ENCODE measurements at regions not wholly inside any gene's neighbourhood (a gene's known extent, or its start where the extent isn't known, plus 50 kb on each side); places are given as distances from the start of the nearest gene placed in this dataset.
"Not testable (repeated sequence)": the region's sequence is repeated elsewhere in the genome, so short reads cannot be mapped to it uniquely, and the experiment has no call there.

DNA sequence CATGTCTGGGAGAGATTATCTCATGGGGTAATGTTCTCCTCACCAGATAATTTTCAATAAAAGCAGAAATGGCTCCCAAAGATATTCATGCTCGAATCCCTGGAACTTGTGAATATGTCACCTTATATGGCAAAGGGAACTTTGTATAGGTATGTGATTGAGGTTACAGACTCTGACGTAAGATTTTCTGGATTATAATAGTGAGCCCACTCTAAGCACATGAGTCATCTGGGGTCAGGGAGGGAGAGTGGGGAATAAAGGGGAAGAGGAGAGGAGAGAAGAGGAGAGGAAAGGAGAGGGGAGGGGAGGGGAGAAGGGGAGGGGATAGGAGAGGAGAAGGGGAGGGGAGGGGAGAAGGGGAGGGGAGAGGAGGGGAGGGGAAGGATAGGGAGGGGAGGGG is 1193.9 kb downstream of the PLA2G4A start:
- H3K27me3 Mint-ChIP-seq (ENCODE audit: low read depth) = no peaks in the 10 kb centered on the region
- TF ChIP-seq, protein P1, sequence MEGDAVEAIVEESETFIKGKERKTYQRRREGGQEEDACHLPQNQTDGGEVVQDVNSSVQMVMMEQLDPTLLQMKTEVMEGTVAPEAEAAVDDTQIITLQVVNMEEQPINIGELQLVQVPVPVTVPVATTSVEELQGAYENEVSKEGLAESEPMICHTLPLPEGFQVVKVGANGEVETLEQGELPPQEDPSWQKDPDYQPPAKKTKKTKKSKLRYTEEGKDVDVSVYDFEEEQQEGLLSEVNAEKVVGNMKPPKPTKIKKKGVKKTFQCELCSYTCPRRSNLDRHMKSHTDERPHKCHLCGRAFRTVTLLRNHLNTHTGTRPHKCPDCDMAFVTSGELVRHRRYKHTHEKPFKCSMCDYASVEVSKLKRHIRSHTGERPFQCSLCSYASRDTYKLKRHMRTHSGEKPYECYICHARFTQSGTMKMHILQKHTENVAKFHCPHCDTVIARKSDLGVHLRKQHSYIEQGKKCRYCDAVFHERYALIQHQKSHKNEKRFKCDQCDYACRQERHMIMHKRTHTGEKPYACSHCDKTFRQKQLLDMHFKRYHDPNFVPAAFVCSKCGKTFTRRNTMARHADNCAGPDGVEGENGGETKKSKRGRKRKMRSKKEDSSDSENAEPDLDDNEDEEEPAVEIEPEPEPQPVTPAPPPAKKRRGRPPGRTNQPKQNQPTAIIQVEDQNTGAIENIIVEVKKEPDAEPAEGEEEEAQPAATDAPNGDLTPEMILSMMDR (IDR thresholded peaks at IDR 0.05) = no peak
- no peaks in the 10 kb centered on the region for H3K36me3 Mint-ChIP-seq (ENCODE audit: low read depth)
- no peak overlapping the region for H3K4me3 Mint-ChIP-seq (ENCODE audit: unreplicated experiment)
- H3K9me3 Mint-ChIP-seq (ENCODE audit: low read depth) = no peaks in the 10 kb centered on the region
- DNase-seq (ENCODE audit: low spot score) = no peak
- H3K27ac Mint-ChIP-seq (ENCODE audit: unreplicated experiment) = no peak overlapping the region
- peaks cover 19% of the 10 kb centered on the region for H3K4me1 Mint-ChIP-seq (ENCODE audit: low read depth)

DNA sequence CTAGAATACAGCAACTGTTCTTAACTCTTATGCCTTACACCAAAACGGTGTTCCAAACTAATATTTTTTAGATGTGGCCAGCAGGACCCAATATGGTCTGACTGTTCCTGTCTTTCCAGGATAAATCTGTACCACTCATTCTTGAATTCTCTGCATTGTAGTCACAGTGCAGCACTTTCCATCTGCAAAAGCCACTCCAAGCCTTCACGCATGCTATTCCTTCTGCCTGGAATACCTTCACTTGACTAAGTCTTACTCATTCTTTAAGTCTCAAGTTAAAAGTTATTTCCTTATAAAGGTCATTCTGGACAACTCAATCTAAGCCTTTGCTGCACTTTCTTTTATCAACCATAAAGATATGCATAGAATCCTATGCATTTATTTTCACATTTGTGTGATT is 1194.5 kb downstream of the PLA2G4A start:
- no peak overlapping the region for H3K4me3 Mint-ChIP-seq (ENCODE audit: unreplicated experiment)
- no peaks in the 10 kb centered on the region for H3K27me3 Mint-ChIP-seq (ENCODE audit: low read depth)
- TF ChIP-seq, protein P1 (IDR thresholded peaks at IDR 0.05) = no peak
- no peak overlapping the region for H3K27ac Mint-ChIP-seq (ENCODE audit: unreplicated experiment)
- peaks cover 22% of the 10 kb centered on the region for H3K4me1 Mint-ChIP-seq (ENCODE audit: low read depth)
- no peaks in the 10 kb centered on the region for H3K9me3 Mint-ChIP-seq (ENCODE audit: low read depth)
- H3K36me3 Mint-ChIP-seq (ENCODE audit: low read depth) = no peaks in the 10 kb centered on the region
- DNase-seq (ENCODE audit: low spot score) = no peak

DNA sequence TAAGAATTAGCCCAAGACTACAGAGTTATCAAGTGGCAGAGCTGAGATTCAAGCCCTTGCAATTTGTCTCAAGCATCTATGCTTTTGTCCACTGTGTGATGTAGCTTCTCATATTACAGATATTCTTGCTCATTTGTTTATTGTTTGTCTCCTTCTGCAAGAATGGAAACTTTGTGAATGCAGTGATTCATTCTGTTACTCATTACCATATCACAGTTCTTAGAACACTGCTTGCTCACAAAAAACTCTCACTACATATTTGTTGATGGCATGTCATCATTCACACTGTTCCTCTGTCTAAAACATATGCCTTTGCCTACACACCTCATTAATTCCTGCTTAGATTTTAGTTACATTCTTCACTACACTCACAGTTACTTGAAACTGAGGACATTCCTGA is 1198.9 kb downstream of the PLA2G4A start:
- Mint-ChIP-seq H3K27ac (ENCODE audit: unreplicated experiment) (peak overlapping the region; percentile 0), H3K9me3 (ENCODE audit: low read depth) (no peaks in the 10 kb centered on the region), H3K27me3 (ENCODE audit: low read depth) (no peaks in the 10 kb centered on the region), H3K4me3 (ENCODE audit: unreplicated experiment) (no peak overlapping the region), H3K36me3 (ENCODE audit: low read depth) (no peaks in the 10 kb centered on the region), H3K4me1 (ENCODE audit: low read depth) (peaks cover 22% of the 10 kb centered on the region)
- TF ChIP-seq, protein P1 (IDR thresholded peaks at IDR 0.05) = no peak
- DNase-seq (ENCODE audit: low spot score) = no peak

DNA sequence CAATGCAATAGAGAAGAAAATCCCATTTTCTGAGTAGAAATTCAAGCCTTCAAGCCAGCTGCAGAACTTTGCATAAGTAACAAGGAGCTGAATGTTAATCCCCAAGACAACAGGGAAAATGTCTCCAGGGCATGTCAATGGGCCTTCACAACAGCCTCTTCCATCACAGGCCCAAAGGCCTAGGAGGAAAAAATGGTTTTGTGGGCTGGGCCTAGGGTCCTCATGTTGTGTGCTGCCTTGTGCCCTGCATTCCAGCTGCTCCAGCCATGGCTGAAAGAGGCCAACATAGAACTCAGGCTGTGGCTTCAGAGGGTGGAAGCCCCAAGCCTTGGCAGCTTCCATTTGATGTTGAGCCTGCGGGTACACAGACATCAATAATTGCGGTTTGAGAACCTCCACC is 1208.8 kb downstream of the PLA2G4A start:
- H3K27me3 Mint-ChIP-seq (ENCODE audit: low read depth); H3K4me1 Mint-ChIP-seq (ENCODE audit: low read depth); H3K9me3 Mint-ChIP-seq (ENCODE audit: low read depth); H3K4me3 Mint-ChIP-seq (ENCODE audit: unreplicated experiment); DNase-seq (ENCODE audit: low spot score); H3K36me3 Mint-ChIP-seq (ENCODE audit: low read depth); H3K27ac Mint-ChIP-seq (ENCODE audit: unreplicated experiment): not testable (repeated sequence)

DNA sequence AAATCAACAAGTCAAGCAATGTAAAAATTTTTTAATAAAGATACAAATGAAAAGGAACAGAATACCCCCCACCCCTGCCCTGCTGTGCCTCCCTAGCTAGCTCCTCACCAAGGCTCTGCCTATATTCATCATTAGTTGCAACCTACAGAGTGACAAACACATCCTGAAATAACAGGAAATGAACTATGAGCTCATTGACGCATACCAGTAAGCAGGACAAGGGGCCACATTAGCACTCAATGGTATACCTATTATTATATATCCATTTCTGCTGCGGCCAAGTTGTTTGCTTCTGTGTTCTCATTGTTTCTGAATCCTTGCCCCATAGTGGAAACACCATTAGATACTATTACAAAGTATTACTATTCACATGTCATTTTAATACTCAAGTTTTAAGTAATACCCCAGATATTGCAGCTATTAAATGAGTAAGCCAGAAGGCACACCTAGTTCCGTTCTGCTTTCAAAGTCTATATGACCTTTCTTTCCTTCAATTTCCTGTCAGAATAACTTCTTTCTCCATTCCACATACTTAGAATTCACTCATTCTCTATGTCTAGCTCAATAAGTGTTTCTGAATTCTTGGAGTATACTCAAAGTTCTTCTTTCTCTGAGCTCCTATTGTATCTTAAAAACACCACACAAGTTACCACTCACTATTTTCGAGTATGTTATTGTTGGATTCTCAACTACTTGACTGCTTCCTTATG is 1214.9 kb downstream of the PLA2G4A start:
- Mint-ChIP-seq H3K27me3 (ENCODE audit: low read depth) (no peaks in the 10 kb centered on the region), H3K27ac (ENCODE audit: unreplicated experiment) (no peak overlapping the region), H3K36me3 (ENCODE audit: low read depth) (no peaks in the 10 kb centered on the region), H3K4me3 (ENCODE audit: unreplicated experiment) (no peak overlapping the region), H3K4me1 (ENCODE audit: low read depth) (peaks cover 9% of the 10 kb centered on the region), H3K9me3 (ENCODE audit: low read depth) (no peaks in the 10 kb centered on the region)
- no peak for DNase-seq (ENCODE audit: low spot score)
- TF ChIP-seq, protein P1 (IDR thresholded peaks at IDR 0.05) = no peak

GRCh38 chr1:188050250-188050649 is 1221.5 kb downstream of the PLA2G4A start:
- TF ChIP-seq, protein P1 (IDR thresholded peaks at IDR 0.05) = no peak
- DNase-seq (ENCODE audit: low spot score) = no peak
- Mint-ChIP-seq H3K4me1 (ENCODE audit: low read depth) (no peaks in the 10 kb centered on the region), H3K9me3 (ENCODE audit: low read depth) (no peaks in the 10 kb centered on the region), H3K36me3 (ENCODE audit: low read depth) (no peaks in the 10 kb centered on the region), H3K27ac (ENCODE audit: unreplicated experiment) (no peak overlapping the region), H3K27me3 (ENCODE audit: low read depth) (no peaks in the 10 kb centered on the region), H3K4me3 (ENCODE audit: unreplicated experiment) (no peak overlapping the region)

All from chondrocyte (in vitro differentiated cells).